SK-N-SH (cell line): ENCODE measurements at regions not wholly inside any gene's neighbourhood (a gene's known extent, or its start where the extent isn't known, plus 50 kb on each side); places are given as distances from the start of the nearest gene placed in this dataset.

Source experiments
- FOSL2 ChIP-seq: IDR thresholded peaks from 2 replicates; pipeline ENCODE4 v1.4.0; 2012; ENCODE audit warnings: low read depth, mild to moderate bottlenecking, moderate library complexity, borderline replicate concordance
- TCF12 ChIP-seq: IDR thresholded peaks from 2 replicates; pipeline ENCODE4 v1.4.0; 2012
- TF ChIP-seq, protein P1 (sequence below): IDR thresholded peaks from 2 replicates; pipeline ENCODE4 v1.6.1; 2012; ENCODE audit warnings: mild to moderate bottlenecking, low read depth, low read length, moderate library complexity
- TF ChIP-seq, protein P2 (sequence below): fragments of 200-600 bp; sonication (generic); IDR thresholded peaks from 2 replicates; pipeline ENCODE4 v1.6.1; 2017; ENCODE audit warnings: antibody characterized with exemption, mild to moderate bottlenecking, moderate library complexity
- TF ChIP-seq, protein P3 (sequence below): fragments of 150-350 bp; IDR thresholded peaks from 2 replicates; pipeline ENCODE4 v1.6.1; 2016; ENCODE audit warnings: mild to moderate bottlenecking, low read depth, low read length

DNA sequence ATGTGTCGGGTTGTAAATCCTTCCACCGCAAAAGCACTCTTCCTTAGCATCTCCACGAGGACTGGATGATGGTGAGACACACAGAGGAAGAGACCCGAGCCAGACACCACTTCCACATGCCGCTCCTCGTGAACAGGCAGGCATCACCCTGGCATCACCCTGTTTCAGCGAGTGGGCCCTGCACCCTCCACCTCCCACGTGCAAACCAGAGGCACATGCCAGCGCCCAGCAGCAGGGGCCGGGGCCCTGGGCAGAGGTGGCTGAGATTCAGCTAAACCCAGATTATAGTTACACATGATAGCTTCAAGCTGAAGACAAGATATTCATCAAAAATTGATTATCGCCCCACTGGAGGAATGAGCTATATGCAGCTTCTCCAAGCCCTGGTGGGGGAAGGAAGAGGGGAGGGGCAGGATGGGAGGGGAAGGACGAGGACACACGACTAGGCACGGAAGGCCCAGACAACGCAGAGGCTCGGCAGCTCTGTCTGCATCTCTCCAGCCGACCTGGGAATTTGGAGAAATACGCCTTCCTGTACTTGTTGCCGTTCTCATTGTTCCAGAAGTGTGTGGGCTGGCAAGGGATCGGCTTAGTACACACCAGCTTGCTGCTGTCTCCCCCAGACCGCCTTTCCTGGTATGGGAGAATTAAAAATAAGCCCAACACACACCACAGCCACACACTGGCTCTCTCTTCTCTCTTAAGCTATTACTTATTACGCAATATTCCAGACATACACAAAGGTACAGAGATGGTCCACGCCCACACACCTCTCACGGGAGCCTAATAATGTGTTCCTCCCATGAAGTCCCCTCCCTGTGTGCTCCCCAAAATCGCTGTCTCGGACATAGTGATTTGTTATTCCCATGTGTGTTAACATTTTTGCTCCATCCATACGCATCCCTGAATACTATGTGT, 50.4 kb upstream of the ZNF354A start:
- no peak for TF ChIP-seq TCF12
- TF ChIP-seq, protein P1, sequence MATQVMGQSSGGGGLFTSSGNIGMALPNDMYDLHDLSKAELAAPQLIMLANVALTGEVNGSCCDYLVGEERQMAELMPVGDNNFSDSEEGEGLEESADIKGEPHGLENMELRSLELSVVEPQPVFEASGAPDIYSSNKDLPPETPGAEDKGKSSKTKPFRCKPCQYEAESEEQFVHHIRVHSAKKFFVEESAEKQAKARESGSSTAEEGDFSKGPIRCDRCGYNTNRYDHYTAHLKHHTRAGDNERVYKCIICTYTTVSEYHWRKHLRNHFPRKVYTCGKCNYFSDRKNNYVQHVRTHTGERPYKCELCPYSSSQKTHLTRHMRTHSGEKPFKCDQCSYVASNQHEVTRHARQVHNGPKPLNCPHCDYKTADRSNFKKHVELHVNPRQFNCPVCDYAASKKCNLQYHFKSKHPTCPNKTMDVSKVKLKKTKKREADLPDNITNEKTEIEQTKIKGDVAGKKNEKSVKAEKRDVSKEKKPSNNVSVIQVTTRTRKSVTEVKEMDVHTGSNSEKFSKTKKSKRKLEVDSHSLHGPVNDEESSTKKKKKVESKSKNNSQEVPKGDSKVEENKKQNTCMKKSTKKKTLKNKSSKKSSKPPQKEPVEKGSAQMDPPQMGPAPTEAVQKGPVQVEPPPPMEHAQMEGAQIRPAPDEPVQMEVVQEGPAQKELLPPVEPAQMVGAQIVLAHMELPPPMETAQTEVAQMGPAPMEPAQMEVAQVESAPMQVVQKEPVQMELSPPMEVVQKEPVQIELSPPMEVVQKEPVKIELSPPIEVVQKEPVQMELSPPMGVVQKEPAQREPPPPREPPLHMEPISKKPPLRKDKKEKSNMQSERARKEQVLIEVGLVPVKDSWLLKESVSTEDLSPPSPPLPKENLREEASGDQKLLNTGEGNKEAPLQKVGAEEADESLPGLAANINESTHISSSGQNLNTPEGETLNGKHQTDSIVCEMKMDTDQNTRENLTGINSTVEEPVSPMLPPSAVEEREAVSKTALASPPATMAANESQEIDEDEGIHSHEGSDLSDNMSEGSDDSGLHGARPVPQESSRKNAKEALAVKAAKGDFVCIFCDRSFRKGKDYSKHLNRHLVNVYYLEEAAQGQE, result no peak
- TF ChIP-seq, protein P2, sequence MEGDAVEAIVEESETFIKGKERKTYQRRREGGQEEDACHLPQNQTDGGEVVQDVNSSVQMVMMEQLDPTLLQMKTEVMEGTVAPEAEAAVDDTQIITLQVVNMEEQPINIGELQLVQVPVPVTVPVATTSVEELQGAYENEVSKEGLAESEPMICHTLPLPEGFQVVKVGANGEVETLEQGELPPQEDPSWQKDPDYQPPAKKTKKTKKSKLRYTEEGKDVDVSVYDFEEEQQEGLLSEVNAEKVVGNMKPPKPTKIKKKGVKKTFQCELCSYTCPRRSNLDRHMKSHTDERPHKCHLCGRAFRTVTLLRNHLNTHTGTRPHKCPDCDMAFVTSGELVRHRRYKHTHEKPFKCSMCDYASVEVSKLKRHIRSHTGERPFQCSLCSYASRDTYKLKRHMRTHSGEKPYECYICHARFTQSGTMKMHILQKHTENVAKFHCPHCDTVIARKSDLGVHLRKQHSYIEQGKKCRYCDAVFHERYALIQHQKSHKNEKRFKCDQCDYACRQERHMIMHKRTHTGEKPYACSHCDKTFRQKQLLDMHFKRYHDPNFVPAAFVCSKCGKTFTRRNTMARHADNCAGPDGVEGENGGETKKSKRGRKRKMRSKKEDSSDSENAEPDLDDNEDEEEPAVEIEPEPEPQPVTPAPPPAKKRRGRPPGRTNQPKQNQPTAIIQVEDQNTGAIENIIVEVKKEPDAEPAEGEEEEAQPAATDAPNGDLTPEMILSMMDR, result no peak
- TF ChIP-seq, protein P3, sequence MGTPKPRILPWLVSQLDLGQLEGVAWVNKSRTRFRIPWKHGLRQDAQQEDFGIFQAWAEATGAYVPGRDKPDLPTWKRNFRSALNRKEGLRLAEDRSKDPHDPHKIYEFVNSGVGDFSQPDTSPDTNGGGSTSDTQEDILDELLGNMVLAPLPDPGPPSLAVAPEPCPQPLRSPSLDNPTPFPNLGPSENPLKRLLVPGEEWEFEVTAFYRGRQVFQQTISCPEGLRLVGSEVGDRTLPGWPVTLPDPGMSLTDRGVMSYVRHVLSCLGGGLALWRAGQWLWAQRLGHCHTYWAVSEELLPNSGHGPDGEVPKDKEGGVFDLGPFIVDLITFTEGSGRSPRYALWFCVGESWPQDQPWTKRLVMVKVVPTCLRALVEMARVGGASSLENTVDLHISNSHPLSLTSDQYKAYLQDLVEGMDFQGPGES, result no peak
- TF ChIP-seq FOSL2, result no peak
